ENCODE measurements at regions not wholly inside any gene's neighbourhood (a gene's known extent, or its start where the extent isn't known, plus 50 kb on each side); places are given as distances from the start of the nearest gene placed in this dataset.

DNA sequence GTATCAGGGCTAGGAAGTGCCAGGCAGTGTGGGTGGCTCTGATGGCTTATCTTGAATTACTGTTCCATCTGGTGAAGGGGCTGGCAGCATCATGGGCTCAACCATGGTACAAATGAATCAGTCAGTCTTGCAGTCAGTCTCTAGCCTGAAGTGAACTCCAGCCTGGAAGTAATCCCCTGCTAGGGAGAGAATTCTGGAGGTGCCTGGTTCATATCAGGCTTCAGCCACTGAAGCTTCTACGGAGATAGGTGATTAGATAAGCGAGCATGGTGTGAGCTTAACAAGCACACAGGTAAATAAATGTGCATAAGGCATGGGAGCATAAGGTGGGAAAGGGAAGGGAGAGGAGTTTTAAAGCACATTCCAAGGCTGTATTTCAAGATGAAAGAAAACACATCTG lies 541.7 kb downstream of the MBD2 start:
- TF ChIP-seq, protein P1, sequence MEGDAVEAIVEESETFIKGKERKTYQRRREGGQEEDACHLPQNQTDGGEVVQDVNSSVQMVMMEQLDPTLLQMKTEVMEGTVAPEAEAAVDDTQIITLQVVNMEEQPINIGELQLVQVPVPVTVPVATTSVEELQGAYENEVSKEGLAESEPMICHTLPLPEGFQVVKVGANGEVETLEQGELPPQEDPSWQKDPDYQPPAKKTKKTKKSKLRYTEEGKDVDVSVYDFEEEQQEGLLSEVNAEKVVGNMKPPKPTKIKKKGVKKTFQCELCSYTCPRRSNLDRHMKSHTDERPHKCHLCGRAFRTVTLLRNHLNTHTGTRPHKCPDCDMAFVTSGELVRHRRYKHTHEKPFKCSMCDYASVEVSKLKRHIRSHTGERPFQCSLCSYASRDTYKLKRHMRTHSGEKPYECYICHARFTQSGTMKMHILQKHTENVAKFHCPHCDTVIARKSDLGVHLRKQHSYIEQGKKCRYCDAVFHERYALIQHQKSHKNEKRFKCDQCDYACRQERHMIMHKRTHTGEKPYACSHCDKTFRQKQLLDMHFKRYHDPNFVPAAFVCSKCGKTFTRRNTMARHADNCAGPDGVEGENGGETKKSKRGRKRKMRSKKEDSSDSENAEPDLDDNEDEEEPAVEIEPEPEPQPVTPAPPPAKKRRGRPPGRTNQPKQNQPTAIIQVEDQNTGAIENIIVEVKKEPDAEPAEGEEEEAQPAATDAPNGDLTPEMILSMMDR (IDR thresholded peaks at IDR 0.05; ENCODE audit: low read depth, low read length): no peak
- DNase-seq (ENCODE audit: extremely low read depth, low read depth): no peak

DNA sequence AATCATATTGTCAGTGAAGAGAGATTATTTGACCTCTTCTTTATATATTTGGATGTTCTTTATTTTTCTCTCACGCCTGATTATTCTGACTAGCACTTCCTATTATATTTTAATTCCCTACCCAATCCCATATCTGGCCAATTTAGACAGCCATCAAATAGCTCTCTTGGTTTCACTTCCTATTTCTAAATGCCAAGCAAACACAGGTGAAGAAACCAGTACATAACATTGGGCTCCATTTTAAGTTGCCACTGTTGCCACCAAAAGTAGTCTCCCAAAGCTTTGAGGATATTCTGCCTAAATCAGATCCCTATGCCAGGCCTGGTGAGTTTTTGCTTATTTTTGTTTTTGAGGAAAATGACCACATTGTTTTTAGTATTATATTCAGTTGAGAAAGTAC lies 547.0 kb downstream of the MBD2 start:
- DNase-seq (ENCODE audit: extremely low read depth, low read depth): no peak
- TF ChIP-seq, protein P1 (IDR thresholded peaks at IDR 0.05; ENCODE audit: low read depth, low read length): no peak

DNA sequence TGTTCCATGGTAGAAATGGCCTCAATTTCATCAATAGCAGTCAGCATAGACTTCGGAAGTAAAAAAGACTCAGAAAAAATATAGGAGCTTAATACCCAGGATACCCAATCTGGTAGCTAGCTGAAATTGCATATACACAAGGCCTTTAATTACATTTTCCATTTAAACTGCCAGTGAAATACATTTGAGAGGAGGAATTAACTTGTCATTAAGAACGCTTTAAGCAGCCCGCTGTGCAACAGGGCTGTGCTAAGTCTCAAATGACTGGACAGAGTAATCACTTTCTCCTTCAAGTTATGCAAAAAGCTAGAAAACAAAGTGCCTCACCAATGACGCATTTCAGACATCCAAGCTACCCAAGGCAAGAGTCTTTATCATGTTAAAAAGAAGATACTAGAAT lies 558.8 kb downstream of the MBD2 start:
- DNase-seq (ENCODE audit: extremely low read depth, low read depth): no peak
- TF ChIP-seq, protein P1 (IDR thresholded peaks at IDR 0.05; ENCODE audit: low read depth, low read length): no peak

DNA sequence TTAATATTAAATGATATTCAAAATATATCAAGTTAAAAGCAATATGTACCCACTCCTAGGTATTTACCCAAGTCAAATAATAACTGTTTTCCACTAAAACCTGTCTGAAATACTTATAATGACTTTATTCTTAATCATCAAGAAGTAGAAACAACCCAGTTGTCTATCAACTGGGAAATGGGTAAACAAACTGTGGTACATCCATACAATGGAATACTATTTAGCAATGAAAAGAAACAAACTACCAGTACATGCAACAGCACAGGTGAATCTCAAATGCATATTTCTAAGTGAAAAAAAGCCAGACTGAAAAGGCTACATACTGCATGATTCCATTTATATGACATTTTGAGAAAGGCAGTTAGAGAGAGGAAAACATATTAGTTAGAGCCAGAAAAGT lies 559.9 kb downstream of the MBD2 start:
- TF ChIP-seq, protein P1 (IDR thresholded peaks at IDR 0.05; ENCODE audit: low read depth, low read length): no peak
- DNase-seq (ENCODE audit: extremely low read depth, low read depth): no peak

DNA sequence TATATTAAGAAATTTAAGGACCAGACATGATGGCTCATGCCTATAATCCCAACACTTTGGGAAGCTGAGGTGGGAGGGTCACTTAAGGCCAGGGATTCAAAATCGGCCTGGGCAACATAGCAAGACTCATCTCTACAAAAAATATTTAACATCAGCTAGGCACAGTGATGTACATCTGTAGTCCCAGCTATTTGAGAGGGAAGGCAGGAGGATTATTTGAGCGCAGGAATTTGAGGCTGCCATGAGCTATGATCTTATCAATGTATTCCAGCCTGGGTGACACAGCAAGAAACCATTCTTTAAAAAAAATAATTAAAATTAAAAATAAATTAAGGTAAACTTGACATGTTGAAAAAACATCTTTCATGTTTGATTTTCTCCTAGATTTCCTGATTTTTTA lies 564.2 kb downstream of the MBD2 start:
- TF ChIP-seq, protein P1 (IDR thresholded peaks at IDR 0.05; ENCODE audit: low read depth, low read length): no peak
- no peak for DNase-seq (ENCODE audit: extremely low read depth, low read depth)

DNA sequence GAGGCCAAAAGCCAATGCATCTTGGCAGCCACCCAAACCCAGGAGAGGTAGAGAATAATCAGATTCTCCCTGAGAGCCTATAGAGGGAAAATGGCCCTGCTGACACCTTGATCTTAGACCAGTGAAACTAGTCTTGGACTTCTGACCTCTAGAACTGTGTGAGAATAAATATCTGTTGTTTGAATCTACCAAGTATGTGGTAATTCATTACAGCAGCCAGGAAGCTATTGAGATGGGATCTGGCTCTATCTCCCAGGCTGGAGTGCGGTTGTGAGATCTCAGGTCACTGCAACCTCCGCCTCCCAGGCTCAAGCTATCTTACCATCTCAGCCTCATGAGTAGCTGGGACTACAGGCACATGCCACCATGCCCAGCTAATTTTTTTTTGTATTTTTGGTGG lies 567.2 kb downstream of the MBD2 start:
- TF ChIP-seq, protein P1 (IDR thresholded peaks at IDR 0.05; ENCODE audit: low read depth, low read length): no peak
- no peak for DNase-seq (ENCODE audit: extremely low read depth, low read depth)

DNA sequence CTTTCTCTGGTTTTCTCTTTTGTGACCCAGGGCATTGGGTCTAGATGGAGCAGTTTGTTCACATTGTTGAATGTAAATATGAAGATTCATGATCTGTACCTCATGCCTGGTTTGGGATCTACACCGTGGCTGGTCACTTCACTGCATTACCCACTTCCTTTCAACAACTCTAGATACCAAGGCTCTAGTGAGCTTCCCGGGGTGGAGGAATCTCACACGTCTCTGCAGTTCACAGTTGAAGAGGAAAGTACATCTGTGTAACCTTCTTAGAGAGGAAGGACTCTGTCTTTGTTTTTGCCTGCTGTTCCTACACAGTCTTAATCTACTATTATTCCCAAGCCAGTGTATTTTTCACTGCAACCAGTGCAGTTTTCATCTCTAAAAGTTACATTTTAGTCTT lies 574.8 kb downstream of the MBD2 start:
- TF ChIP-seq, protein P1 (IDR thresholded peaks at IDR 0.05; ENCODE audit: low read depth, low read length): no peak

More for the DNA sequence above, 574.8 kb downstream of the MBD2 start:
- DNase-seq (ENCODE audit: extremely low read depth, low read depth): no peak

Measured in AG09319 (cell line).